ENCODE measurements at regions not wholly inside any gene's neighbourhood (a gene's known extent, or its start where the extent isn't known, plus 50 kb on each side); places are given as distances from the start of the nearest gene placed in this dataset.

DNA sequence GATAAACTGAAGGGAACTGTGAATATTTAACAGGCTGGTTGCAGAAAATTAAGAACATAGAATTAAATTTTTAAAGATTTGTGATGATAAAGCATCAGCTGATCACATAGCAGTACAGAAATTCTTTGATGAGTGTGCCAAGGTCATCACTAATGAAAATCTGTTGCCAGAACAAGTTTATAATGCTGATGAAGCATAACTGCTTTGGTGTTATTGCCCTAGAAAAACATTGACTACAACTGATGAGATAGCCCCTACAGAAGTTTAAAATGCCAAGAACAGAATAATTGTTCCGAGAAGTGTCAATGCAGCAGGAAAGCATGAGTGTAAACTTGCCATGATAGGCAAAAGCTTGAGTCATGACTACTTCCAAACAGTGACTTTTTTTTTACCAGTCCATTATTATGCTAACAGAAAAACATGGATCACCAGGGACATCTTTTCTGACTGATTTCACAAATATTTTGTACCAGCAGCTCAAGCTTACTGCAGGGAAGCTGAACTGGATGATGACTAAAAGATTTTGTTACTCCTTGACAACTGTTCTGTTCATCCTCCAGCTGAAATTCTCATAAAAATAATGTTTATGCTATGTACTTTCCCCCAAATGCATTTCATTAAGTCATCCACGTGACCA lies 1136.6 kb downstream of the FAT4 start:
- no peak overlapping the region for H3K27ac ChIP-seq (ENCODE audit: low read depth, low read length)
- no peaks in the 10 kb centered on the region for H4K20me1 ChIP-seq (ENCODE audit: control insufficient read depth, insufficient read depth, low read depth, low read length)
- no peak for TF ChIP-seq EZH2phosphoT487 (IDR thresholded peaks at IDR 0.05; ENCODE audit: borderline replicate concordance, low read length)
- TF ChIP-seq, protein P1, sequence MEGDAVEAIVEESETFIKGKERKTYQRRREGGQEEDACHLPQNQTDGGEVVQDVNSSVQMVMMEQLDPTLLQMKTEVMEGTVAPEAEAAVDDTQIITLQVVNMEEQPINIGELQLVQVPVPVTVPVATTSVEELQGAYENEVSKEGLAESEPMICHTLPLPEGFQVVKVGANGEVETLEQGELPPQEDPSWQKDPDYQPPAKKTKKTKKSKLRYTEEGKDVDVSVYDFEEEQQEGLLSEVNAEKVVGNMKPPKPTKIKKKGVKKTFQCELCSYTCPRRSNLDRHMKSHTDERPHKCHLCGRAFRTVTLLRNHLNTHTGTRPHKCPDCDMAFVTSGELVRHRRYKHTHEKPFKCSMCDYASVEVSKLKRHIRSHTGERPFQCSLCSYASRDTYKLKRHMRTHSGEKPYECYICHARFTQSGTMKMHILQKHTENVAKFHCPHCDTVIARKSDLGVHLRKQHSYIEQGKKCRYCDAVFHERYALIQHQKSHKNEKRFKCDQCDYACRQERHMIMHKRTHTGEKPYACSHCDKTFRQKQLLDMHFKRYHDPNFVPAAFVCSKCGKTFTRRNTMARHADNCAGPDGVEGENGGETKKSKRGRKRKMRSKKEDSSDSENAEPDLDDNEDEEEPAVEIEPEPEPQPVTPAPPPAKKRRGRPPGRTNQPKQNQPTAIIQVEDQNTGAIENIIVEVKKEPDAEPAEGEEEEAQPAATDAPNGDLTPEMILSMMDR (IDR thresholded peaks at IDR 0.05; ENCODE audit: low read depth, low read length, poor library complexity, severe bottlenecking), result no peak
- H3K36me3 ChIP-seq (ENCODE audit: control insufficient read depth, low read length), result no peaks in the 10 kb centered on the region
- H3K4me2 ChIP-seq (ENCODE audit: low read length), result no peak overlapping the region
- H3K4me3 ChIP-seq (ENCODE audit: low read length), result no peak overlapping the region
- H3F3A ChIP-seq (ENCODE audit: control insufficient read depth, insufficient read depth), result no peaks in the 10 kb centered on the region
- no peaks in the 10 kb centered on the region for H3K27me3 ChIP-seq (ENCODE audit: control insufficient read depth, low read length)
- H3K9me2 ChIP-seq (replicated peaks; ENCODE audit: control insufficient read depth, low read length), result no peaks in the 10 kb centered on the region
- no peaks in the 10 kb centered on the region for H3K4me1 ChIP-seq (ENCODE audit: control insufficient read depth, low read length)
- H3K9me3 ChIP-seq (ENCODE audit: control insufficient read depth, insufficient read depth, low read length), result no peaks in the 10 kb centered on the region
- H3K79me2 ChIP-seq (ENCODE audit: control insufficient read depth, low read length), result no peaks in the 10 kb centered on the region

DNA sequence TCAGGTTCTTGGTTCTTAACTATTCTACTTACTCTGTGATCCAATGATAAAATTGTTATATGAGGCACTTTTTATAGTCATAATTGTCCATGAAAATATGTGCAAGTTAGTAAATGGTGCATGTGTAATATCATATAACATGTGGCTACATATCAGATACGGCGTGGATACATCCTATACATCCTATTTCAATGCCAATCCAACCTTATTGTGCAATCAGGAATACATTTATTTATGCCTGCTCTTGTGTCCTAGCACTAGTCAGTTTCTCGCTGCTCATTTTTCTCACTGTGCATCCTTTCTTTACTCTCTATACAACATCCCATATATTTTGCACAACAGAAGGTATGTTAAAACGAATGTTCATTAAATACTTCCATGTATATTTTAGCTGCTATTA lies 1141.1 kb downstream of the FAT4 start:
- no peaks in the 10 kb centered on the region for H3F3A ChIP-seq (ENCODE audit: control insufficient read depth, insufficient read depth)
- no peaks in the 10 kb centered on the region for H3K27me3 ChIP-seq (ENCODE audit: control insufficient read depth, low read length)
- TF ChIP-seq EZH2phosphoT487 (IDR thresholded peaks at IDR 0.05; ENCODE audit: borderline replicate concordance, low read length), result no peak
- TF ChIP-seq, protein P1 (IDR thresholded peaks at IDR 0.05; ENCODE audit: low read depth, low read length, poor library complexity, severe bottlenecking), result no peak
- H3K4me2 ChIP-seq (ENCODE audit: low read length), result no peak overlapping the region
- no peak overlapping the region for H3K4me3 ChIP-seq (ENCODE audit: low read length)
- H4K20me1 ChIP-seq (ENCODE audit: control insufficient read depth, insufficient read depth, low read depth, low read length), result no peaks in the 10 kb centered on the region
- H3K9me3 ChIP-seq (ENCODE audit: control insufficient read depth, insufficient read depth, low read length), result no peaks in the 10 kb centered on the region
- H3K9me2 ChIP-seq (replicated peaks; ENCODE audit: control insufficient read depth, low read length), result no peaks in the 10 kb centered on the region
- no peak overlapping the region for H3K27ac ChIP-seq (ENCODE audit: low read depth, low read length)
- H3K4me1 ChIP-seq (ENCODE audit: control insufficient read depth, low read length), result no peaks in the 10 kb centered on the region
- H3K79me2 ChIP-seq (ENCODE audit: control insufficient read depth, low read length), result no peaks in the 10 kb centered on the region
- no peaks in the 10 kb centered on the region for H3K36me3 ChIP-seq (ENCODE audit: control insufficient read depth, low read length)

GRCh38 chr4:126458993-126459392 lies 1144.2 kb downstream of the FAT4 start:
- no peak overlapping the region for H3K27ac ChIP-seq (ENCODE audit: low read depth, low read length)
- H3K4me1 ChIP-seq (ENCODE audit: control insufficient read depth, low read length), result no peaks in the 10 kb centered on the region
- H3K36me3 ChIP-seq (ENCODE audit: control insufficient read depth, low read length), result no peaks in the 10 kb centered on the region
- no peak overlapping the region for H3K4me3 ChIP-seq (ENCODE audit: low read length)
- no peaks in the 10 kb centered on the region for H3K9me2 ChIP-seq (replicated peaks; ENCODE audit: control insufficient read depth, low read length)
- no peaks in the 10 kb centered on the region for H3K9me3 ChIP-seq (ENCODE audit: control insufficient read depth, insufficient read depth, low read length)
- H3K27me3 ChIP-seq (ENCODE audit: control insufficient read depth, low read length), result no peaks in the 10 kb centered on the region
- no peaks in the 10 kb centered on the region for H3K79me2 ChIP-seq (ENCODE audit: control insufficient read depth, low read length)
- H4K20me1 ChIP-seq (ENCODE audit: control insufficient read depth, insufficient read depth, low read depth, low read length), result no peaks in the 10 kb centered on the region
- TF ChIP-seq EZH2phosphoT487 (IDR thresholded peaks at IDR 0.05; ENCODE audit: borderline replicate concordance, low read length), result no peak
- TF ChIP-seq, protein P1 (IDR thresholded peaks at IDR 0.05; ENCODE audit: low read depth, low read length, poor library complexity, severe bottlenecking), result no peak
- H3F3A ChIP-seq (ENCODE audit: control insufficient read depth, insufficient read depth), result no peaks in the 10 kb centered on the region
- no peak overlapping the region for H3K4me2 ChIP-seq (ENCODE audit: low read length)
